ENCODE measurements at regions not wholly inside any gene's neighbourhood (a gene's known extent, or its start where the extent isn't known, plus 50 kb on each side); places are given as distances from the start of the nearest gene placed in this dataset.

GRCh38 chr21:18460979-18461378, 57.4 kb upstream of the TMPRSS15 start:
- DNase-seq, result no peak
- intact Hi-C loops (cut with DNase I), result no loop called here

- no peak for DNase-seq
- intact Hi-C loops (cut with DNase I), result no loop called here
Observed at GRCh38 chr21:18461743-18462142, 58.2 kb upstream of the TMPRSS15 start.

- no peak for DNase-seq
- intact Hi-C loops (cut with DNase I), result no loop called here
Observed at GRCh38 chr21:18467715-18468114, 64.1 kb upstream of the TMPRSS15 start.

- intact Hi-C loops (cut with DNase I), result no loop called here
- DNase-seq, result no peak
Observed at GRCh38 chr21:18468790-18469189, 65.2 kb upstream of the TMPRSS15 start.

- intact Hi-C loops (cut with DNase I), result no loop called here
- no peak for DNase-seq
Observed at GRCh38 chr21:18476639-18477038, 73.1 kb upstream of the TMPRSS15 start.

GRCh38 chr21:18477043-18477442, 73.5 kb upstream of the TMPRSS15 start:
- intact Hi-C loops (cut with DNase I), result no loop called here
- no peak for DNase-seq

- DNase-seq, result no peak
- intact Hi-C loops (cut with DNase I), result no loop called here
Observed at GRCh38 chr21:18478513-18478912, 74.9 kb upstream of the TMPRSS15 start.

- DNase-seq, result no peak
- intact Hi-C loops (cut with DNase I), result no loop called here
Observed at GRCh38 chr21:18488252-18488651, 84.7 kb upstream of the TMPRSS15 start.

- intact Hi-C loops (cut with DNase I), result no loop called here
- DNase-seq, result no peak
Observed at GRCh38 chr21:18493422-18493821, 89.8 kb upstream of the TMPRSS15 start.

- intact Hi-C loops (cut with DNase I), result no loop called here
- DNase-seq, result no peak
Observed at GRCh38 chr21:18495523-18495922, 91.9 kb upstream of the TMPRSS15 start.

- no peak for DNase-seq
- intact Hi-C loops (cut with DNase I), result no loop called here
Observed at GRCh38 chr21:18498431-18498830, 94.8 kb upstream of the TMPRSS15 start.

- peak in 6 of 10 donors; percentile 28 to 52 (median 41) for DNase-seq
- intact Hi-C loops (cut with DNase I), result no loop called here
Observed at GRCh38 chr21:18499761-18500376, 96.3 kb upstream of the TMPRSS15 start.

GRCh38 chr21:18518054-18518481, 114.5 kb upstream of the TMPRSS15 start:
- peak in 1 of 10 donors; percentile 44 for DNase-seq
- intact Hi-C loops (cut with DNase I), result no loop called here

- DNase-seq, result peak in 1 of 10 donors; percentile 32
- intact Hi-C loops (cut with DNase I), result no loop called here
Observed at GRCh38 chr21:18521204-18521603, 117.6 kb upstream of the TMPRSS15 start.

- intact Hi-C loops (cut with DNase I), result no loop called here
- no peak for DNase-seq
Observed at GRCh38 chr21:18522181-18522972, 118.8 kb upstream of the TMPRSS15 start.

GRCh38 chr21:18524097-18524880, 120.7 kb upstream of the TMPRSS15 start:
- intact Hi-C loops (cut with DNase I), result no loop called here
- no peak for DNase-seq

- DNase-seq, result no peak
- intact Hi-C loops (cut with DNase I), result no loop called here
Observed at GRCh38 chr21:18529254-18529653, 125.7 kb upstream of the TMPRSS15 start.

- no peak for DNase-seq
- intact Hi-C loops (cut with DNase I), result no loop called here
Observed at GRCh38 chr21:18542081-18542480, 138.5 kb upstream of the TMPRSS15 start.

GRCh38 chr21:18545908-18546307, 142.3 kb upstream of the TMPRSS15 start:
- DNase-seq, result no peak
- intact Hi-C loops (cut with DNase I), result no loop called here

- DNase-seq, result no peak
- intact Hi-C loops (cut with DNase I), result no loop called here
Observed at GRCh38 chr21:18547347-18547746, 143.8 kb upstream of the TMPRSS15 start.

GRCh38 chr21:18548249-18548648, 144.7 kb upstream of the TMPRSS15 start:
- intact Hi-C loops (cut with DNase I), result no loop called here

More at GRCh38 chr21:18548249-18548648, 144.7 kb upstream of the TMPRSS15 start:
- no peak for DNase-seq
